ENCODE measurements at regions not wholly inside any gene's neighbourhood (a gene's known extent, or its start where the extent isn't known, plus 50 kb on each side); places are given as distances from the start of the nearest gene placed in this dataset.
A peak's percentile ranks its signal among the peaks of the same experiment; 100 is the strongest.

- no peak for TF ChIP-seq CTCF (IDR thresholded peaks at IDR 0.05; ENCODE audit: insufficient read depth, low read length)
- no peak overlapping the region for H3K4me3 ChIP-seq (ENCODE audit: low read depth, low read length)
- DNase-seq (ENCODE audit: low read depth) = no peak
Measured at GRCh38 chr10:80697926-80698325, 160.2 kb downstream of the SH2D4B start.

- peak; percentile 56 for DNase-seq (ENCODE audit: low read depth)
- H3K4me3 ChIP-seq (ENCODE audit: low read depth, low read length) = no peak overlapping the region
- TF ChIP-seq CTCF (IDR thresholded peaks at IDR 0.05; ENCODE audit: insufficient read depth, low read length) = peak; percentile 86
Measured at GRCh38 chr10:80699602-80700039, 161.9 kb downstream of the SH2D4B start.

- TF ChIP-seq CTCF (IDR thresholded peaks at IDR 0.05; ENCODE audit: insufficient read depth, low read length) = no peak
- H3K4me3 ChIP-seq (ENCODE audit: low read depth, low read length) = no peak overlapping the region
- no peak for DNase-seq (ENCODE audit: low read depth)
Measured at GRCh38 chr10:80700252-80700651, 162.6 kb downstream of the SH2D4B start.

GRCh38 chr10:80700760-80701444 lies 163.2 kb downstream of the SH2D4B start:
- no peak for DNase-seq (ENCODE audit: low read depth)
- no peak overlapping the region for H3K4me3 ChIP-seq (ENCODE audit: low read depth, low read length)
- TF ChIP-seq CTCF (IDR thresholded peaks at IDR 0.05; ENCODE audit: insufficient read depth, low read length) = no peak

- no peak for DNase-seq (ENCODE audit: low read depth)
- TF ChIP-seq CTCF (IDR thresholded peaks at IDR 0.05; ENCODE audit: insufficient read depth, low read length) = no peak
- H3K4me3 ChIP-seq (ENCODE audit: low read depth, low read length) = no peak overlapping the region
Measured at GRCh38 chr10:80701706-80702105, 164.0 kb downstream of the SH2D4B start.

- no peak for TF ChIP-seq CTCF (IDR thresholded peaks at IDR 0.05; ENCODE audit: insufficient read depth, low read length)
- H3K4me3 ChIP-seq (ENCODE audit: low read depth, low read length) = no peak overlapping the region
- no peak for DNase-seq (ENCODE audit: low read depth)
Measured at GRCh38 chr10:80702143-80702542, 164.4 kb downstream of the SH2D4B start.

GRCh38 chr10:80705899-80706298 lies 168.2 kb downstream of the SH2D4B start:
- DNase-seq (ENCODE audit: low read depth) = no peak
- no peak overlapping the region for H3K4me3 ChIP-seq (ENCODE audit: low read depth, low read length)
- no peak for TF ChIP-seq CTCF (IDR thresholded peaks at IDR 0.05; ENCODE audit: insufficient read depth, low read length)
